NB4 (cell line): ENCODE measurements at regions not wholly inside any gene's neighbourhood (a gene's known extent, or its start where the extent isn't known, plus 50 kb on each side); places are given as distances from the start of the nearest gene placed in this dataset.

Source experiments
- MYC ChIP-seq: IDR thresholded peaks from 2 replicates; pipeline ENCODE4 v1.6.1; 2011; ENCODE audit warnings: low read depth, low read length
- POLR2A ChIP-seq: IDR thresholded peaks from 2 replicates; pipeline ENCODE4 v1.6.1; 2011; ENCODE audit warnings: mild to moderate bottlenecking; ENCODE audit not compliant: insufficient read length; ENCODE audit errors: extremely low read depth
- TF ChIP-seq, protein P1 (sequence below): IDR thresholded peaks from one replicate; pipeline ENCODE4 v1.5.1; 2012; ENCODE audit warnings: low read depth, low read length
- TF ChIP-seq, protein P2 (sequence below): IDR thresholded peaks from 2 replicates; pipeline ENCODE4 v1.6.1; 2011; ENCODE audit warnings: low read depth, low read length

DNA sequence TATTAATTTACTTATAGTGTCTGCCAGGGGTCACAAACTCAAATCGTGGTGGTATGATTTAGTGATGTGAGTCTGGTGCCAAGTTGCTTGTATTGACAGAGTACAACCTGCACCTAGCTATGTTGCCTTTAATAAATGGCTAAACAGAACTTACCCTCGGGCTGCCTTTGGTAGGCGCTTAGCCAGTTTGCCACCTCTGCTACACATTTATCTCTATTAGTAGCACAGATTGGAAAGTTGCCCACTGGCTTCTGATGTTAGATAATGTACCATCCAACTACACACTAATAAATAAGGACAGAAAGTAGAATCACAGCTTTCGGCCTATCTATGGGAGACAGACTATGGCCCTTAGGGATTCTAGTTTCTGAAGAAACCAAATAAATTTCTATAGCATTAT is 368.4 kb downstream of the MAN2A1 start:
- TF ChIP-seq, protein P1, sequence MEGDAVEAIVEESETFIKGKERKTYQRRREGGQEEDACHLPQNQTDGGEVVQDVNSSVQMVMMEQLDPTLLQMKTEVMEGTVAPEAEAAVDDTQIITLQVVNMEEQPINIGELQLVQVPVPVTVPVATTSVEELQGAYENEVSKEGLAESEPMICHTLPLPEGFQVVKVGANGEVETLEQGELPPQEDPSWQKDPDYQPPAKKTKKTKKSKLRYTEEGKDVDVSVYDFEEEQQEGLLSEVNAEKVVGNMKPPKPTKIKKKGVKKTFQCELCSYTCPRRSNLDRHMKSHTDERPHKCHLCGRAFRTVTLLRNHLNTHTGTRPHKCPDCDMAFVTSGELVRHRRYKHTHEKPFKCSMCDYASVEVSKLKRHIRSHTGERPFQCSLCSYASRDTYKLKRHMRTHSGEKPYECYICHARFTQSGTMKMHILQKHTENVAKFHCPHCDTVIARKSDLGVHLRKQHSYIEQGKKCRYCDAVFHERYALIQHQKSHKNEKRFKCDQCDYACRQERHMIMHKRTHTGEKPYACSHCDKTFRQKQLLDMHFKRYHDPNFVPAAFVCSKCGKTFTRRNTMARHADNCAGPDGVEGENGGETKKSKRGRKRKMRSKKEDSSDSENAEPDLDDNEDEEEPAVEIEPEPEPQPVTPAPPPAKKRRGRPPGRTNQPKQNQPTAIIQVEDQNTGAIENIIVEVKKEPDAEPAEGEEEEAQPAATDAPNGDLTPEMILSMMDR: no peak
- no peak for TF ChIP-seq POLR2A
- TF ChIP-seq MYC: no peak
- TF ChIP-seq, protein P2, sequence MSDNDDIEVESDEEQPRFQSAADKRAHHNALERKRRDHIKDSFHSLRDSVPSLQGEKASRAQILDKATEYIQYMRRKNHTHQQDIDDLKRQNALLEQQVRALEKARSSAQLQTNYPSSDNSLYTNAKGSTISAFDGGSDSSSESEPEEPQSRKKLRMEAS: no peak
